H1 (cell line): ENCODE measurements at regions not wholly inside any gene's neighbourhood (a gene's known extent, or its start where the extent isn't known, plus 50 kb on each side); places are given as distances from the start of the nearest gene placed in this dataset.

ENCODE experiments used
- CTCF ChIA-PET: fragments of 300-600 bp; sonication (Branson Sonifier 250); formaldehyde crosslinking; loops from one replicate; lab custom pipeline; 2021; ENCODE audit not compliant: partially characterized antibody; lab: Charles Lee
- POLR2A ChIA-PET: fragments of 300-600 bp; sonication (Branson Sonifier 250); formaldehyde crosslinking; loops from one replicate; lab custom pipeline; 2021; ENCODE audit warnings: inconsistent platforms; ENCODE audit not compliant: partially characterized antibody; lab: Charles Lee
- DNase-seq, 2 experiments: peaks; one replicate each; pipeline versions ENCODE4 v3.0.0 to v3.0.0-alpha.2; 2010 to 2022; ENCODE audit warnings: low spot score in 2 of 2, low read depth in 1 of 2, mixed read lengths in 1 of 2
- FAIRE-seq: peaks from 2 replicates; lab custom pipeline; 2011; peaks lifted over from hg19 to GRCh38; lab: Jason Lieb, UNC
- H2AFZ ChIP-seq: 2 replicates; pipeline ENCODE4 v1.8.1; 2012; ENCODE audit warnings: low read length, inconsistent platforms
- H2AK5ac ChIP-seq: 2 replicates; pipeline ENCODE4 v1.6.1; 2013; ENCODE audit warnings: low read depth, low read length
- H2BK120ac ChIP-seq: replicated peaks from 2 replicates; pipeline ENCODE3; 2013; ENCODE audit warnings: low read depth, low read length, inconsistent platforms
- H2BK12ac ChIP-seq: 2 replicates; pipeline ENCODE4 v1.6.1; 2013; ENCODE audit warnings: low read depth, low read length
- H2BK15ac ChIP-seq: 2 replicates; pipeline ENCODE4 v1.6.1; 2013; ENCODE audit warnings: low read length
- H2BK20ac ChIP-seq: 2 replicates; pipeline ENCODE4 v1.6.1; 2013; ENCODE audit warnings: low read length
- H2BK5ac ChIP-seq: 2 replicates; pipeline ENCODE4 v1.6.1; 2013; ENCODE audit warnings: low read depth, low read length
- H3K14ac ChIP-seq: 2 replicates; pipeline ENCODE4 v1.6.1; 2013; ENCODE audit warnings: inconsistent platforms; ENCODE audit not compliant: insufficient read length
- H3K18ac ChIP-seq: 2 replicates; pipeline ENCODE4 v1.6.1; 2013; ENCODE audit warnings: low read length; ENCODE audit errors: extremely low read depth
- H3K23ac ChIP-seq: 2 replicates; pipeline ENCODE4 v1.6.1; 2013; ENCODE audit warnings: inconsistent platforms; ENCODE audit not compliant: insufficient read length
- H3K23me2 ChIP-seq: 2 replicates; pipeline ENCODE4 v1.6.1; 2013; ENCODE audit warnings: low read depth, low read length
- H3K27ac ChIP-seq: 2 replicates; pipeline ENCODE4 v1.6.1; 2011; ENCODE audit warnings: low read depth, low read length, inconsistent platforms
- H3K27me3 ChIP-seq, 4 experiments: replicated peaks in 1 of 4; 1 replicate in 1 of 4; 2 replicates in 3 of 4; pipeline versions ENCODE4 v1.6.1 to v1.8.1; 2011 to 2013; ENCODE audit warnings: low read length in 3 of 4, mild to moderate bottlenecking in 3 of 4, inconsistent platforms in 2 of 4, mixed read lengths in 2 of 4, moderate library complexity in 1 of 4; ENCODE audit not compliant: control insufficient read depth in 3 of 4, insufficient read depth in 3 of 4; ENCODE audit errors: extremely low read depth in 1 of 4
- H3K36me3 ChIP-seq, 4 experiments: 2 replicates each; pipeline versions ENCODE4 v1.6.1 to v1.8.1; 2011 to 2013; ENCODE audit warnings: mild to moderate bottlenecking in 4 of 4, low read length in 3 of 4, moderate library complexity in 2 of 4, control low read depth in 1 of 4, inconsistent platforms in 1 of 4; ENCODE audit not compliant: insufficient read depth in 4 of 4, control insufficient read depth in 2 of 4
- H3K4ac ChIP-seq: replicated peaks from 2 replicates; pipeline ENCODE3; 2013; ENCODE audit warnings: low read length, low read depth, mixed read lengths, inconsistent platforms; ENCODE audit not compliant: insufficient read length
- H3K4me1 ChIP-seq, 4 experiments: replicated peaks in 1 of 4; 1 replicate in 1 of 4; 2 replicates in 3 of 4; pipeline versions ENCODE4 v1.6.1 to v1.8.1; 2011 to 2013; ENCODE audit warnings: low read length in 3 of 4, inconsistent platforms in 2 of 4, mixed read lengths in 1 of 4; ENCODE audit not compliant: insufficient read depth in 4 of 4, control insufficient read depth in 3 of 4
- H3K4me2 ChIP-seq, 2 experiments: 2 replicates each; pipeline versions ENCODE4 v1.6.1 to v1.8.1; 2011 to 2013; ENCODE audit warnings: low read depth in 2 of 2, low read length in 2 of 2, control low read depth in 1 of 2, inconsistent platforms in 1 of 2, mild to moderate bottlenecking in 1 of 2; ENCODE audit not compliant: insufficient read depth in 1 of 2
- H3K4me3 ChIP-seq, 4 experiments: fragments of 200-600, 300-600 bp in 1 of 4; sonication (generic), shearing (Covaris generic), sonication (Bioruptor Twin) in 1 of 4; 2 replicates each; pipeline versions ENCODE4 v1.5.1 to v1.8.1; 2011 to 2016; ENCODE audit warnings: low read length in 4 of 4, low read depth in 3 of 4, control low read depth in 2 of 4, inconsistent platforms in 2 of 4, mild to moderate bottlenecking in 2 of 4, mixed read lengths in 1 of 4, moderate library complexity in 1 of 4; ENCODE audit not compliant: insufficient read depth in 2 of 4; ENCODE audit errors: extremely low read depth in 1 of 4
- H3K56ac ChIP-seq: replicated peaks from 2 replicates; pipeline ENCODE3; 2013; ENCODE audit warnings: low read depth, mild to moderate bottlenecking, mixed read lengths, low read length, inconsistent platforms; ENCODE audit not compliant: insufficient read length
- H3K79me1 ChIP-seq: 2 replicates; pipeline ENCODE4 v1.6.1; 2013; ENCODE audit warnings: low read depth, low read length, control low read depth
- H3K79me2 ChIP-seq, 2 experiments: 2 replicates each; pipeline versions ENCODE4 v1.6.1 to v1.8.1; 2012 to 2013; ENCODE audit warnings: low read length in 2 of 2, mild to moderate bottlenecking in 2 of 2, inconsistent platforms in 1 of 2; ENCODE audit not compliant: insufficient read depth in 2 of 2, control insufficient read depth in 1 of 2
- H3K9ac ChIP-seq, 4 experiments: replicated peaks in 1 of 4; 1 replicate in 1 of 4; 2 replicates in 3 of 4; pipeline versions ENCODE4 v1.6.1 to v1.8.1; 2011 to 2013; ENCODE audit warnings: low read depth in 3 of 4, low read length in 3 of 4, control low read depth in 2 of 4, mild to moderate bottlenecking in 2 of 4, moderate library complexity in 2 of 4, inconsistent platforms in 1 of 4; ENCODE audit errors: extremely low read depth in 1 of 4
- H3K9me3 ChIP-seq, 2 experiments: 2 replicates each; pipeline versions ENCODE4 v1.6.1 to v1.8.1; 2012 to 2013; ENCODE audit warnings: mild to moderate bottlenecking in 2 of 2, moderate library complexity in 2 of 2, control low read depth in 1 of 2, inconsistent platforms in 1 of 2, low read depth in 1 of 2, low read length in 1 of 2, mixed read lengths in 1 of 2; ENCODE audit not compliant: insufficient read depth in 2 of 2
- H4K20me1 ChIP-seq, 2 experiments: replicated peaks in 1 of 2; 2 replicates each; pipeline versions ENCODE3 to v1.8.1; 2011 to 2013; ENCODE audit warnings: inconsistent platforms in 2 of 2, low read length in 2 of 2, mild to moderate bottlenecking in 1 of 2; ENCODE audit not compliant: insufficient read depth in 2 of 2, control insufficient read depth in 1 of 2
- H4K5ac ChIP-seq: 2 replicates; pipeline ENCODE4 v1.6.1; 2013; ENCODE audit warnings: low read length, low read depth, mixed read lengths, inconsistent platforms; ENCODE audit not compliant: insufficient read length
- H4K8ac ChIP-seq: 2 replicates; pipeline ENCODE4 v1.8.0; 2013; ENCODE audit warnings: mild to moderate bottlenecking, moderate library complexity, low read length, inconsistent platforms; ENCODE audit not compliant: insufficient read depth; ENCODE audit errors: extremely low read depth
- H4K91ac ChIP-seq: replicated peaks from 2 replicates; pipeline ENCODE3; 2013; ENCODE audit warnings: low read length, mixed read lengths, inconsistent platforms; ENCODE audit not compliant: insufficient read length
- GABPA ChIP-seq: IDR thresholded peaks from 2 replicates; pipeline ENCODE4 v1.6.1; 2011; ENCODE audit warnings: mild to moderate bottlenecking, low read length, moderate library complexity, borderline replicate concordance; ENCODE audit not compliant: insufficient read depth
- JUND ChIP-seq: IDR thresholded peaks from 2 replicates; pipeline ENCODE4 v1.6.1; 2011; ENCODE audit warnings: mild to moderate bottlenecking, improper control_type of control experiment, low read length
- POLR2AphosphoS5 ChIP-seq: IDR thresholded peaks from 2 replicates; pipeline ENCODE4 v1.6.1; 2011; ENCODE audit warnings: low read depth, low read length
- RAD21 ChIP-seq, 2 experiments: IDR thresholded peaks in 1 of 2; conservative IDR thresholded peaks in 1 of 2; 2 replicates each; pipeline ENCODE4 v1.6.1; 2011; ENCODE audit warnings: low read depth in 2 of 2, low read length in 2 of 2, improper control_type of control experiment in 1 of 2, inconsistent platforms in 1 of 2, mild to moderate bottlenecking in 1 of 2, moderate library complexity in 1 of 2
- SUZ12 ChIP-seq: fragments of 200-600 bp; sonication (generic); IDR thresholded peaks from 2 replicates; pipeline ENCODE4 v1.6.1; 2012; ENCODE audit warnings: mild to moderate bottlenecking, inconsistent platforms, low read length, moderate library complexity, mixed read lengths
- WGBS, 2 experiments: shearing (Covaris generic) in 1 of 2; methylation state at CpG; one replicate each; pipeline versions ENCODE4 v1.1.6 to v1.1.7; 2013 to 2015; ENCODE audit warnings: low lambda C conversion rate in 2 of 2, mixed read lengths in 2 of 2, inconsistent platforms in 1 of 2, low coverage in 1 of 2, missing lambda C conversion rate in 1 of 2; ENCODE audit not compliant: insufficient replicate concordance in 2 of 2, insufficient coverage in 1 of 2, insufficient read length in 1 of 2; ENCODE audit errors: extremely low coverage in 1 of 2, missing lambda C conversion rate in 1 of 2; 5-methylcytosine and 5-hydroxymethylcytosine counted together
- TF ChIP-seq, protein P1 (sequence below): IDR thresholded peaks from 2 replicates; pipeline ENCODE4 v1.6.1; 2012; ENCODE audit warnings: low read length, inconsistent platforms

DNA sequence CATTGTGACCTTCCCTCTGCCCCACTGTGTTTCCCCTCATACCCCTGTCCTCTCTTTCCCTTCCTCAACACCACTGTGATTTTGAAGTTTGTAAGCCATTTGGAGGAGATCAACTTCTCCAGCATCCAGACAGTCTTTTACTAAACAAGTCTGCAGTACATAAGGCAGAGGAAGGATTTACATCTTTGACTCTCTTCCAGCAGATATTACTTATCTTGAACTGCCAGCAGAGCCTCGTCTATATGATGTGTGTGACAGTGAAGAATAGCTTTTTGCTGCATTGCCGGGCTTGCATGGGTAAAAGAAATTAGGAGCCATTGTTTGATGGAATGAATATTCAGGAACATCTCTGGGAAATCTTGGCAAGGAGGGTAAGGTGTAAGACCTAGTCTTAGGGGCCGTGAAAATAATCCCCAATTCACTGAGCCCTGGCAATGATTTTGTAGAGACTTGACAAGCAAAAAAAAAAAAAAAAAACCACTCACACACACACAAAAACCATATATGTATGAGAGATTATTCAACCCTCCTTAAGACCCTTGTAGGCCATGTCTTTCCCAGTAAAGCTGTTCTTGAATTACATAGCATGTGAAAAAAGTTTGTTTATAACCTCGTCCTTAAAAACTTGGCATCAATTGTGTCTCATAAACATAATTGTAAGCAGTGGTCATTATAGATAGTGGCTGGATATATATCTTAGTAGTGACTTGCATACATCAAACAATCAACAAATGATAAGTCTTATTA is 903.9 kb downstream of the CDH11 start:
- Histone ChIP-seq H2BK120ac (no peak overlapping the region), H3K36me3 (no peaks in the 10 kb centered on the region), H4K5ac (no peak overlapping the region), H3K9ac (no peak overlapping the region), H3K14ac (no peak overlapping the region), H3K27ac (no peak overlapping the region), H3K4me3 (no peak overlapping the region), H3K4ac (no peak overlapping the region), H3K23me2 (no peaks in the 10 kb centered on the region), H3K79me2 (no peaks in the 10 kb centered on the region), H2BK5ac (no peak overlapping the region), H2BK12ac (no peak overlapping the region), H4K91ac (no peak overlapping the region), H3K23ac (no peak overlapping the region), H2AFZ (no peak overlapping the region), H2BK15ac (no peak overlapping the region), H3K56ac (no peak overlapping the region), H4K8ac (no peak overlapping the region)
- ChIA-PET POLR2A (no interaction called here), CTCF (no interaction called here)
- WGBS, 2 experiments, result 84% methylated on average over 4 of the region's 4 CpGs; no CpG with 5 or more reads in 1 of the 2 experiments
- FAIRE-seq, result no peak
- no peak for DNase-seq
- no peak for TF ChIP-seq POLR2AphosphoS5
- no peak for TF ChIP-seq JUND
- TF ChIP-seq GABPA, result no peak
- TF ChIP-seq, protein P1, sequence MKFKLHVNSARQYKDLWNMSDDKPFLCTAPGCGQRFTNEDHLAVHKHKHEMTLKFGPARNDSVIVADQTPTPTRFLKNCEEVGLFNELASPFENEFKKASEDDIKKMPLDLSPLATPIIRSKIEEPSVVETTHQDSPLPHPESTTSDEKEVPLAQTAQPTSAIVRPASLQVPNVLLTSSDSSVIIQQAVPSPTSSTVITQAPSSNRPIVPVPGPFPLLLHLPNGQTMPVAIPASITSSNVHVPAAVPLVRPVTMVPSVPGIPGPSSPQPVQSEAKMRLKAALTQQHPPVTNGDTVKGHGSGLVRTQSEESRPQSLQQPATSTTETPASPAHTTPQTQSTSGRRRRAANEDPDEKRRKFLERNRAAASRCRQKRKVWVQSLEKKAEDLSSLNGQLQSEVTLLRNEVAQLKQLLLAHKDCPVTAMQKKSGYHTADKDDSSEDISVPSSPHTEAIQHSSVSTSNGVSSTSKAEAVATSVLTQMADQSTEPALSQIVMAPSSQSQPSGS, result no peak
- TF ChIP-seq RAD21 (IDR thresholded peaks at IDR 0.05 in 1 of 2, conservative IDR thresholded peaks at IDR 0.05 in 1 of 2; ENCODE audit: low read depth in 2 of 2, low read length in 2 of 2), result no peak
- TF ChIP-seq SUZ12, result no peak
- TF ChIP-seq, all 59 proteins: peak for 0
- H2BK20ac ChIP-seq, result no peak overlapping the region
- H3K4me1 ChIP-seq, result no peaks in the 10 kb centered on the region
- no peaks in the 10 kb centered on the region for H3K9me3 ChIP-seq
- no peak overlapping the region for H2AK5ac ChIP-seq
- no peaks in the 10 kb centered on the region for H4K20me1 ChIP-seq
- H3K4me2 ChIP-seq, result no peak overlapping the region
- no peaks in the 10 kb centered on the region for H3K27me3 ChIP-seq
- H3K18ac ChIP-seq, result no peak overlapping the region
- H3K79me1 ChIP-seq, result no peaks in the 10 kb centered on the region
